AG10803 (cell line): ENCODE measurements at regions not wholly inside any gene's neighbourhood (a gene's known extent, or its start where the extent isn't known, plus 50 kb on each side); places are given as distances from the start of the nearest gene placed in this dataset.
"Not testable (repeated sequence)": the region's sequence is repeated elsewhere in the genome, so short reads cannot be mapped to it uniquely, and the experiment has no call there.

Experiments used
- DNase-seq: peaks from one replicate; pipeline ENCODE4 v3.0.0; 2010; ENCODE audit warnings: low read depth
- H3K4me3 ChIP-seq: 2 replicates; pipeline ENCODE4 v1.5.1; 2011; ENCODE audit warnings: mild to moderate bottlenecking, low read length, control low read depth
- TF ChIP-seq, protein P1 (sequence below): conservative IDR thresholded peaks from 2 replicates; pipeline ENCODE4 v1.5.1; 2011; ENCODE audit warnings: mild to moderate bottlenecking, low read length, control low read depth, inconsistent platforms

DNA sequence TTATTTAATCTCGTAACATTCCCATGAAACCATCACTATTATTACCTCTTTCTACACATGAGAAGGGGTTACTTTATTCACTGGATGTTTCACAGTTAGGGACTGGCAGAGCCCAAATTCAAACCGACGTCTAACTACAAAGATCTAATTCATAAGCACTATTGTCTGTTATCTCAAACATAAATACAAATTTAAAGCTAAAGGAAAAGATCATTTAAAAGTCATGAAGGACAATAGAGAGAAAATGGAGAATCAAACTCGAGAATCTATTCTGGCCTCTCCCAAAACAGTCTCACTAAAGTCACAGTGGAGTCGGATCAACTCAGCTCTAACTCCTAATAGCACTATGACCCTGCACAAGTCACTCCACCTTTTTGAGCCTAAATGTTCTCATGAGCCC is 287.7 kb downstream of the ZIC4 start:
- no peak for DNase-seq
- TF ChIP-seq, protein P1, sequence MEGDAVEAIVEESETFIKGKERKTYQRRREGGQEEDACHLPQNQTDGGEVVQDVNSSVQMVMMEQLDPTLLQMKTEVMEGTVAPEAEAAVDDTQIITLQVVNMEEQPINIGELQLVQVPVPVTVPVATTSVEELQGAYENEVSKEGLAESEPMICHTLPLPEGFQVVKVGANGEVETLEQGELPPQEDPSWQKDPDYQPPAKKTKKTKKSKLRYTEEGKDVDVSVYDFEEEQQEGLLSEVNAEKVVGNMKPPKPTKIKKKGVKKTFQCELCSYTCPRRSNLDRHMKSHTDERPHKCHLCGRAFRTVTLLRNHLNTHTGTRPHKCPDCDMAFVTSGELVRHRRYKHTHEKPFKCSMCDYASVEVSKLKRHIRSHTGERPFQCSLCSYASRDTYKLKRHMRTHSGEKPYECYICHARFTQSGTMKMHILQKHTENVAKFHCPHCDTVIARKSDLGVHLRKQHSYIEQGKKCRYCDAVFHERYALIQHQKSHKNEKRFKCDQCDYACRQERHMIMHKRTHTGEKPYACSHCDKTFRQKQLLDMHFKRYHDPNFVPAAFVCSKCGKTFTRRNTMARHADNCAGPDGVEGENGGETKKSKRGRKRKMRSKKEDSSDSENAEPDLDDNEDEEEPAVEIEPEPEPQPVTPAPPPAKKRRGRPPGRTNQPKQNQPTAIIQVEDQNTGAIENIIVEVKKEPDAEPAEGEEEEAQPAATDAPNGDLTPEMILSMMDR, result no peak
- no peak overlapping the region for H3K4me3 ChIP-seq

DNA sequence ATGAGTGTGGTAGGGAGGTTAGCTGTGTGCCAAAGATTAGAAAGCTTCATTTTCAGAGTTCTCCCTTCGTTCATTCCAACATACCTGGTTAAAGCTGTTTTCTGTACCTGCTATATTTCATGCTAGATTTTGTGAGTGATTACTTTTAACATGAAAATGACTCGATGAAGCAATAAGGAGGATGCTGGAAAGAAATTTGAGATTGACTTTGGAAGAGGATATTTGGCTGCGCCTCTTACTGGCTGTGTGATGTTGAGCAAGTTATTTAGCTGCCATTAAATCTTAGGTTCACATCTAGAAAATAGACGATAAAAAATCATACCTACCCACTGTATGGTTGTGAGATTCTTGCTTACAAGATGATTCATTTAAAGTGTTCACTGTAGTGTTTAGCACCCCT is 288.7 kb downstream of the ZIC4 start:
- no peak for DNase-seq
- TF ChIP-seq, protein P1, result no peak
- no peak overlapping the region for H3K4me3 ChIP-seq

DNA sequence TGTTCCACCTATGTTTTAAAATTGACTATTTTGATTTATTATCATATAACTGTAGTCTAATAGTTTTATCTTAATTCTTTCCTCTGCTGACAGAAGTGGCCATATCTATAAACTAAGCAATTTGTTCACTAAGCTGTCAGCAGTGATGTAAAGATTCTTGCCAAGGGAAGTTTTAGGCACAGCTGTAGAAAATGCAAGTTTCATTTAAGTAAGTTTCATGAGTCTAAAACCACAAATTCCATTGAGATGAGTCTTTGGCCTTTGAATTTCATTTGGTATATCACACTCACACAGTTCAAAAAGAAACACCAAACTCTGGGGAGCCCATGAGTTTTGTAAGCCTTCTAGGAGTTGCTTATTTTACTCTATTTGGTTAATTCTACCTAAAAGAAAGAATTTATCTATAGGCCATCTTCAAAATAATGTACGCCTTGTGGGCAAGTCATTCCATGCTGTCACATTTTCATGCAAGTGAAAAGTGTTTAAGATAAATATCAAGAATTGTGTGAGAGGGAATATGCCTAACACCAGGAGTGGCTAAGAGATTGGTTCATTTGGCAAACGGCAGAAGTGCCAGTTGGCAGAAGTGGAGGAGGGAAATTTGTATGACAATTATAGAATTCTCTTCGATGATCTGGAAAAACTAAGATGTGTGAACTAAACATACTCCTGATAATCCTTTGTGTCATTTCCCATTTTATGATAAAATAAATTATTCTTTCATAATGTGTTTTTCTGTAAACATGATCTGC is 292.9 kb downstream of the ZIC4 start:
- TF ChIP-seq, protein P1, result no peak
- DNase-seq, result peak; percentile 92
- H3K4me3 ChIP-seq, result no peak overlapping the region

DNA sequence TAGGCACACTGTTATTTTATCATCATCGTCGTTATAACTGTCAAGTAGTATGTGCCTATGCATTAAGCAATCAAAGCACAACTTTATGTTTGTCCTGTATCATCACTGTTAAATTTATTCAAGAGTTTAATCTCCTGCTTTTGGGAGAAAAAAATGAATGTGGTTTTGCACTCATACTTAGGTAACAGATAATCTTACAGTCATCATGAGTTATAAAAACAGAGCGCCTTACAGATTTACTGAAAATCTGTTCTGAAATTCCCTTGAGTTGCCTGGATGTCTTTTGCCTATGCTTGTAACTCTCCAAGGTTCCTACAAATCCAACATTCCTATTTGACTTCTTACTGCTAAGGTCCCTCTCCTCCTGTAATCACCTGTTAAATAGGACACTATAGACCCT is 307.3 kb downstream of the ZIC4 start:
- TF ChIP-seq, protein P1, result no peak
- no peak overlapping the region for H3K4me3 ChIP-seq
- DNase-seq, result no peak

DNA sequence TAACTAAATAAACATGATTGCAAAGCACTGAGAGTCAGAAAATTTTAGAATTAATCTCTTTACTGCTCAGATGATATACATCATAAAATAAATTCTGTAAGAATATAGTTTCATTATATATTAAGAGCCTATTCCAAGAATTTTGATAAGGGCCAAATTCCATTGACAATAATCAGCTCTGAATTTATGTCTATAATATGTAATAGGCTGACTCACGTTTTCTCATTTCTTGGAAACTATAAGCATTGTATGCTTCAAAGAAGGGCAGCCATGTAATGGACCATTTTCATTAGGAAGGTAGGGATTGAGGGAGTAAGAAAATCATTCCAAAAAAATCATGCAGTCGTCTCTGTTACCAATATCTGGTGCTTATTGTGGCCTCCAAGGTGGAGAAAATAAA is 315.9 kb downstream of the ZIC4 start:
- TF ChIP-seq, protein P1, result no peak
- DNase-seq, result no peak
- no peak overlapping the region for H3K4me3 ChIP-seq

DNA sequence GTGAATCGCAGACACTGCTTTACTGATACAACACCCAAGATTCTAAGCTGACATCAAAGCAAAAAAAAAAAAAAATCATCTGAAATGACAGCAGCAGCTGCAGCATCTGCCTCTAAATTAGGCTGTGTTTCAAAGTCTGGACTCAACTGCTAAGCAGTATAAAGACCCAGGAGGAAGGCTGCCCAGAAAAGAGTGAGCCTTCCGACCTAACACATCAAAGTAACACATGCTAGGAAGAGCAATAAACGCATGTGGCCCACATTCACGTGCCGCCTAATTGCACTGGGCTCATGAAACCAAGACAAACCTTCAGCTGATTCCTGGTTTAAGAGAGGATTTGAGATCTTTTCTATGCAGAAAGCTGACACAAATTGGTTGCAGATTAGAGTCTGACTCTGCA is 317.1 kb downstream of the ZIC4 start:
- DNase-seq, result peak; percentile 5
- TF ChIP-seq, protein P1, result no peak
- no peak overlapping the region for H3K4me3 ChIP-seq

DNA sequence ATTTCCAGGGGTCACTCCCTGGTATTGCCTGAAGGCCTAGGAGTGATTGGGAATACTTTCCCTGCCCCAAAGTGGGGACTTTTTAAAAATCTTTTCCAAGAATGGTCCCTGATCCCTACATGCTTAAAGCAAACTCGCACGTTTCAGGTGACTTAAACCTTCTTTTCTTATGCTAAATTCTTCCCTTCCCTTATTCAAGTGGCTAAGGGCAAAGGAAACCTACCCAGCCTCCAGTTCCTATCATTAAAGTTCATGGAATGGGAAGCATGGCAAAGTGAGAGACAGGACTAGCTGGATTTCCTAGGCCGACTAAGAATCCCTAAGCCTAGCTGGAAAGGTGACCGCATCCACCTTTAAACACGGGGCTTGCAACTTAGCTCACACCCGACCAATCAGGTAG is 346.8 kb downstream of the ZIC4 start:
- H3K4me3 ChIP-seq, DNase-seq: not testable (repeated sequence)
